Fibroblast of mammary gland (primary cell): ENCODE measurements at regions not wholly inside any gene's neighbourhood (a gene's known extent, or its start where the extent isn't known, plus 50 kb on each side); places are given as distances from the start of the nearest gene placed in this dataset.

Experiments used
- DNase-seq: peaks from one replicate; pipeline ENCODE4 v3.0.0-alpha.2; 2010; ENCODE audit warnings: low read depth
- H3K4me3 ChIP-seq: 2 replicates; pipeline ENCODE4 v1.5.1; 2011; ENCODE audit warnings: low read depth, mild to moderate bottlenecking, low read length, moderate library complexity; ENCODE audit not compliant: control insufficient read depth
- CTCF ChIP-seq: conservative IDR thresholded peaks from 2 replicates; pipeline ENCODE4 v1.5.1; 2011; ENCODE audit warnings: low read depth, low read length, inconsistent platforms; ENCODE audit not compliant: control insufficient read depth, insufficient read depth

- no peak overlapping the region for H3K4me3 ChIP-seq
- DNase-seq = no peak
- TF ChIP-seq CTCF = no peak
Measured at GRCh38 chr10:124294811-124295770, 123.6 kb downstream of the OAT start.

GRCh38 chr10:124293616-124294449, 124.9 kb downstream of the OAT start:
- DNase-seq = no peak
- no peak overlapping the region for H3K4me3 ChIP-seq
- no peak for TF ChIP-seq CTCF

GRCh38 chr10:124292911-124293615, 125.7 kb downstream of the OAT start:
- DNase-seq = no peak
- no peak for TF ChIP-seq CTCF
- no peak overlapping the region for H3K4me3 ChIP-seq

- no peak for DNase-seq
- no peak for TF ChIP-seq CTCF
- no peak overlapping the region for H3K4me3 ChIP-seq
Measured at GRCh38 chr10:124291001-124291701, 127.6 kb downstream of the OAT start.

- DNase-seq = peak; percentile 13
- H3K4me3 ChIP-seq = no peak overlapping the region
Measured at GRCh38 chr10:124289851-124290795, 128.6 kb downstream of the OAT start.

More at GRCh38 chr10:124289851-124290795, 128.6 kb downstream of the OAT start:
- TF ChIP-seq CTCF = no peak
